HepG2 (cell line): ENCODE measurements at regions not wholly inside any gene's neighbourhood (a gene's known extent, or its start where the extent isn't known, plus 50 kb on each side); places are given as distances from the start of the nearest gene placed in this dataset.

ENCODE experiments used
- ATAC-seq: fragments of 200-7000 bp; cut with Tn5 transposase; 3 replicates; pipeline ENCODE4 v1.9.1; 2020; ENCODE audit warnings: mild to moderate bottlenecking, moderate library complexity
- BruUV-seq: library from RNA; stranded (reverse); fragments of 400-500 nt; replicated peaks from 2 replicates; lab custom pipeline; 2021; lab: Mats Ljungman, UMichigan
- CTCF ChIA-PET: fragments of 300-600 bp; formaldehyde crosslinking; extraction: SDS; loops from one replicate; lab custom pipeline; 2021; ENCODE audit warnings: low total read pairs, inconsistent platforms, low intra/inter-chr PET ratio; lab: Yijun Ruan, JAX
- POLR2A ChIA-PET: fragments of 350-600 bp; sonication (Branson Sonifier 250); formaldehyde crosslinking; loops from one replicate; lab custom pipeline; 2020; ENCODE audit warnings: antibody characterized with exemption, inconsistent platforms; lab: Yijun Ruan, JAX
- DNase-seq: peaks from one replicate; pipeline ENCODE4 v3.0.0-alpha.2; 2015; ENCODE audit warnings: low spot score
- FAIRE-seq: peaks from 3 replicates; lab custom pipeline; 2011; peaks lifted over from hg19 to GRCh38; lab: Jason Lieb, UNC
- H2AFZ ChIP-seq: one replicate; pipeline ENCODE4 v1.6.1; 2011; ENCODE audit warnings: low read length, inconsistent platforms
- H3K27ac ChIP-seq: fragments of 300-600 bp; 3 replicates; pipeline ENCODE4 v1.8.0; 2011; ENCODE audit warnings: mixed run types, mild to moderate bottlenecking, mixed read lengths, low read length, inconsistent platforms; ENCODE audit not compliant: insufficient read depth; ENCODE audit errors: extremely low read length
- H3K27me3 ChIP-seq, 2 experiments: fragments of 200-600 bp in 1 of 2; 2 replicates in 1 of 2; 3 replicates in 1 of 2; pipeline versions ENCODE4 v1.6.0 to v1.8.0; 2011; ENCODE audit warnings: low read length in 2 of 2, mild to moderate bottlenecking in 2 of 2, moderate library complexity in 2 of 2, inconsistent platforms in 1 of 2; ENCODE audit not compliant: insufficient read depth in 2 of 2, control insufficient read depth in 1 of 2
- H3K36me3 ChIP-seq, 2 experiments: fragments of 200-600 bp in 1 of 2; replicated peaks in 1 of 2; 2 replicates in 1 of 2; 3 replicates in 1 of 2; pipeline versions ENCODE4 v1.5.1 to v1.8.0; 2011; ENCODE audit warnings: low read length in 2 of 2, inconsistent platforms in 1 of 2; ENCODE audit not compliant: insufficient read depth in 2 of 2, control insufficient read depth in 1 of 2
- H3K4me1 ChIP-seq: 2 replicates; pipeline ENCODE4 v1.5.1; 2012; ENCODE audit warnings: low read length, inconsistent platforms; ENCODE audit not compliant: insufficient read depth
- H3K4me2 ChIP-seq: 2 replicates; pipeline ENCODE4 v1.6.0; 2011; ENCODE audit warnings: low read depth, low read length, inconsistent platforms
- H3K4me3 ChIP-seq, 3 experiments: fragments of 200-600 bp in 1 of 3; sonication (generic), shearing (Covaris generic) in 1 of 3; replicated peaks in 1 of 3; 2 replicates each; pipeline ENCODE4 v1.5.1; 2011 to 2016; ENCODE audit warnings: low read length in 3 of 3, inconsistent platforms in 2 of 3, low read depth in 2 of 3, mild to moderate bottlenecking in 2 of 3, control low read depth in 1 of 3, mixed read lengths in 1 of 3; ENCODE audit not compliant: insufficient read depth in 1 of 3
- H3K79me2 ChIP-seq: one replicate; pipeline ENCODE4 v1.6.1; 2011; ENCODE audit warnings: low read length, inconsistent platforms; ENCODE audit not compliant: insufficient read depth
- H3K9ac ChIP-seq: 2 replicates; pipeline ENCODE4 v1.6.0; 2011; ENCODE audit warnings: mild to moderate bottlenecking, low read depth, low read length, inconsistent platforms; ENCODE audit not compliant: insufficient read depth
- H3K9me3 ChIP-seq: 2 replicates; pipeline ENCODE4 v1.5.1; 2012; ENCODE audit warnings: mild to moderate bottlenecking, low read length
- H4K20me1 ChIP-seq: 2 replicates; pipeline ENCODE4 v1.6.0; 2011; ENCODE audit warnings: inconsistent platforms, mild to moderate bottlenecking, low read length, moderate library complexity; ENCODE audit not compliant: insufficient read depth
- FOXC1 ChIP-seq: sonication (generic); formaldehyde crosslinking; IDR thresholded peaks from 2 replicates; pipeline ENCODE4 v1.8.0; 2022; ENCODE audit warnings: mild to moderate bottlenecking, missing genetic modification reagents, borderline replicate concordance
- PAX8 ChIP-seq: sonication (generic); formaldehyde crosslinking; IDR thresholded peaks from 2 replicates; pipeline ENCODE4 v1.8.0; 2022; ENCODE audit warnings: mild to moderate bottlenecking, missing genetic modification reagents, borderline replicate concordance
- TBX3 ChIP-seq: fragments of 450-650 bp; IDR thresholded peaks from 2 replicates; pipeline ENCODE4 v1.6.1; 2017; ENCODE audit warnings: antibody characterized with exemption, mild to moderate bottlenecking, inconsistent platforms, borderline replicate concordance
- ZNF101 ChIP-seq: sonication (generic); formaldehyde crosslinking; IDR thresholded peaks from 2 replicates; pipeline ENCODE4 v1.4.0; 2020; ENCODE audit warnings: mild to moderate bottlenecking, low read depth, missing genetic modification reagents, borderline replicate concordance
- ZNF512B ChIP-seq: sonication (generic); formaldehyde crosslinking; IDR thresholded peaks from 2 replicates; pipeline ENCODE4 v1.5.1; 2020; ENCODE audit warnings: missing genetic modification reagents, mild to moderate bottlenecking, borderline replicate concordance
- ZNF576 ChIP-seq: sonication (generic); formaldehyde crosslinking; IDR thresholded peaks from 2 replicates; pipeline ENCODE4 v1.4.0; 2020; ENCODE audit warnings: mild to moderate bottlenecking, missing genetic modification reagents
- ZNF607 ChIP-seq: sonication (generic); formaldehyde crosslinking; IDR thresholded peaks from 2 replicates; pipeline ENCODE4 v1.5.1; 2020; ENCODE audit warnings: missing genetic modification reagents, mild to moderate bottlenecking, borderline replicate concordance
- ZNF746 ChIP-seq: sonication (generic); formaldehyde crosslinking; IDR thresholded peaks from 2 replicates; pipeline ENCODE4 v1.8.0; 2022; ENCODE audit warnings: mild to moderate bottlenecking, missing genetic modification reagents
- WGBS: methylation state at CpG from one replicate; pipeline ENCODE4 v1.1.6; 2017; ENCODE audit warnings: low lambda C conversion rate; 5-methylcytosine and 5-hydroxymethylcytosine counted together
- in situ Hi-C: cut with HindIII; loops from 2 replicates; pipeline ENCODE4 v1.10.0; 2017; ENCODE audit warnings: low pct_unique_long_range_greater_than_20kb; ENCODE audit not compliant: extremely low pct_ligation_motif_present
- intact Hi-C: fragments of 100-400 bp; cut with micrococcal nuclease; formaldehyde crosslinking; loops from one replicate; pipeline ENCODE4 v1.10.0; 2022; ENCODE audit not compliant: unreplicated experiment
- TF ChIP-seq, protein P1 (sequence below): sonication (generic); formaldehyde crosslinking; IDR thresholded peaks from 2 replicates; pipeline ENCODE4 v1.4.0; 2020; ENCODE audit warnings: missing genetic modification reagents, low read depth, mild to moderate bottlenecking, borderline replicate concordance
- TF ChIP-seq, protein P2 (sequence below): sonication (generic); formaldehyde crosslinking; IDR thresholded peaks from 2 replicates; pipeline ENCODE4 v1.8.1; 2022; ENCODE audit warnings: low read depth, mild to moderate bottlenecking, missing genetic modification reagents
- TF ChIP-seq, protein P3 (sequence below): sonication (generic); formaldehyde crosslinking; IDR thresholded peaks from 2 replicates; pipeline ENCODE4 v1.4.0; 2020; ENCODE audit warnings: mild to moderate bottlenecking, missing genetic modification reagents
- TF ChIP-seq, protein P4 (sequence below): sonication (generic); formaldehyde crosslinking; conservative IDR thresholded peaks from 2 replicates; pipeline ENCODE4 v1.4.0; 2020; ENCODE audit warnings: missing genetic modification reagents

GRCh38 chr10:53370347-53370746, 597.8 kb upstream of the MBL2 start:
- no peak overlapping the region for H3K4me3 ChIP-seq
- no peaks in the 10 kb centered on the region for H3K36me3 ChIP-seq
- WGBS = 10% methylated on average over 1 of the region's 4 CpGs
- in situ Hi-C loops (no loop called here), intact Hi-C loops (no loop called here)
- DNase-seq (no peak), ATAC-seq (no peak), FAIRE-seq (no peak)
- CTCF ChIA-PET = no interaction called here
- H4K20me1 ChIP-seq = no peaks in the 10 kb centered on the region
- no TSS peak for BruUV-seq
- no peaks in the 10 kb centered on the region for H3K9me3 ChIP-seq
- POLR2A ChIA-PET = no interaction called here
- no peak overlapping the region for H3K27ac ChIP-seq
- H3K4me2 ChIP-seq = no peak overlapping the region
- H3K79me2 ChIP-seq = no peaks in the 10 kb centered on the region
- no peak overlapping the region for H3K9ac ChIP-seq
- H3K27me3 ChIP-seq = no peaks in the 10 kb centered on the region
- no peaks in the 10 kb centered on the region for H3K4me1 ChIP-seq
- no peak overlapping the region for H2AFZ ChIP-seq
- TF ChIP-seq, protein P1, sequence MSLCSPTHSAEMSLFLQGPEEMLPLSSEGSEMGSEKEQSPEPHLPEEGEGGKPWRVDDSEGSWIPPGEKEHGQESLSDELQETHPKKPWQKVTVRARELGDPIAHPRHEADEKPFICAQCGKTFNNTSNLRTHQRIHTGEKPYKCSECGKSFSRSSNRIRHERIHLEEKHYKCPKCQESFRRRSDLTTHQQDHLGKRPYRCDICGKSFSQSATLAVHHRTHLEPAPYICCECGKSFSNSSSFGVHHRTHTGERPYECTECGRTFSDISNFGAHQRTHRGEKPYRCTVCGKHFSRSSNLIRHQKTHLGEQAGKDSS (CRISPR knock-in tag) = no peak
- TF ChIP-seq, protein P2, sequence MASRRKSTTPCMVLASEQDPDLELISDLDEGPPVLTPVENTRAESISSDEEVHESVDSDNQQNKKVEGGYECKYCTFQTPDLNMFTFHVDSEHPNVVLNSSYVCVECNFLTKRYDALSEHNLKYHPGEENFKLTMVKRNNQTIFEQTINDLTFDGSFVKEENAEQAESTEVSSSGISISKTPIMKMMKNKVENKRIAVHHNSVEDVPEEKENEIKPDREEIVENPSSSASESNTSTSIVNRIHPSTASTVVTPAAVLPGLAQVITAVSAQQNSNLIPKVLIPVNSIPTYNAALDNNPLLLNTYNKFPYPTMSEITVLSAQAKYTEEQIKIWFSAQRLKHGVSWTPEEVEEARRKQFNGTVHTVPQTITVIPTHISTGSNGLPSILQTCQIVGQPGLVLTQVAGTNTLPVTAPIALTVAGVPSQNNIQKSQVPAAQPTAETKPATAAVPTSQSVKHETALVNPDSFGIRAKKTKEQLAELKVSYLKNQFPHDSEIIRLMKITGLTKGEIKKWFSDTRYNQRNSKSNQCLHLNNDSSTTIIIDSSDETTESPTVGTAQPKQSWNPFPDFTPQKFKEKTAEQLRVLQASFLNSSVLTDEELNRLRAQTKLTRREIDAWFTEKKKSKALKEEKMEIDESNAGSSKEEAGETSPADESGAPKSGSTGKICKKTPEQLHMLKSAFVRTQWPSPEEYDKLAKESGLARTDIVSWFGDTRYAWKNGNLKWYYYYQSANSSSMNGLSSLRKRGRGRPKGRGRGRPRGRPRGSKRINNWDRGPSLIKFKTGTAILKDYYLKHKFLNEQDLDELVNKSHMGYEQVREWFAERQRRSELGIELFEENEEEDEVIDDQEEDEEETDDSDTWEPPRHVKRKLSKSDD (CRISPR knock-in tag) = no peak
- TF ChIP-seq ZNF607 (CRISPR knock-in tag) (no peak), PAX8 (CRISPR knock-in tag) (no peak), ZNF101 (CRISPR knock-in tag) (no peak), ZNF746 (CRISPR knock-in tag) (no peak), TBX3 (no peak), ZNF576 (CRISPR knock-in tag) (no peak), FOXC1 (CRISPR knock-in tag) (no peak), ZNF512B (no peak)
- TF ChIP-seq, protein P3, sequence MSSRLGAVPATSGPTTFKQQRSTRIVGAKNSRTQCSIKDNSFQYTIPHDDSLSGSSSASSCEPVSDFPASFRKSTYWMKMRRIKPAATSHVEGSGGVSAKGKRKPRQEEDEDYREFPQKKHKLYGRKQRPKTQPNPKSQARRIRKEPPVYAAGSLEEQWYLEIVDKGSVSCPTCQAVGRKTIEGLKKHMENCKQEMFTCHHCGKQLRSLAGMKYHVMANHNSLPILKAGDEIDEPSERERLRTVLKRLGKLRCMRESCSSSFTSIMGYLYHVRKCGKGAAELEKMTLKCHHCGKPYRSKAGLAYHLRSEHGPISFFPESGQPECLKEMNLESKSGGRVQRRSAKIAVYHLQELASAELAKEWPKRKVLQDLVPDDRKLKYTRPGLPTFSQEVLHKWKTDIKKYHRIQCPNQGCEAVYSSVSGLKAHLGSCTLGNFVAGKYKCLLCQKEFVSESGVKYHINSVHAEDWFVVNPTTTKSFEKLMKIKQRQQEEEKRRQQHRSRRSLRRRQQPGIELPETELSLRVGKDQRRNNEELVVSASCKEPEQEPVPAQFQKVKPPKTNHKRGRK (CRISPR knock-in tag) = no peak
- TF ChIP-seq, protein P4, sequence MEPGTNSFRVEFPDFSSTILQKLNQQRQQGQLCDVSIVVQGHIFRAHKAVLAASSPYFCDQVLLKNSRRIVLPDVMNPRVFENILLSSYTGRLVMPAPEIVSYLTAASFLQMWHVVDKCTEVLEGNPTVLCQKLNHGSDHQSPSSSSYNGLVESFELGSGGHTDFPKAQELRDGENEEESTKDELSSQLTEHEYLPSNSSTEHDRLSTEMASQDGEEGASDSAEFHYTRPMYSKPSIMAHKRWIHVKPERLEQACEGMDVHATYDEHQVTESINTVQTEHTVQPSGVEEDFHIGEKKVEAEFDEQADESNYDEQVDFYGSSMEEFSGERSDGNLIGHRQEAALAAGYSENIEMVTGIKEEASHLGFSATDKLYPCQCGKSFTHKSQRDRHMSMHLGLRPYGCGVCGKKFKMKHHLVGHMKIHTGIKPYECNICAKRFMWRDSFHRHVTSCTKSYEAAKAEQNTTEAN (CRISPR knock-in tag) = no peak
